Inflammatory macrophage treated with lipopolysaccharide for 4 hours (primary cell): ENCODE measurements at regions not wholly inside any gene's neighbourhood (a gene's known extent, or its start where the extent isn't known, plus 50 kb on each side); places are given as distances from the start of the nearest gene placed in this dataset.

ENCODE experiments used
- DNase-seq: peaks from one replicate; pipeline ENCODE4 v3.0.0-alpha.2; 2020

DNA sequence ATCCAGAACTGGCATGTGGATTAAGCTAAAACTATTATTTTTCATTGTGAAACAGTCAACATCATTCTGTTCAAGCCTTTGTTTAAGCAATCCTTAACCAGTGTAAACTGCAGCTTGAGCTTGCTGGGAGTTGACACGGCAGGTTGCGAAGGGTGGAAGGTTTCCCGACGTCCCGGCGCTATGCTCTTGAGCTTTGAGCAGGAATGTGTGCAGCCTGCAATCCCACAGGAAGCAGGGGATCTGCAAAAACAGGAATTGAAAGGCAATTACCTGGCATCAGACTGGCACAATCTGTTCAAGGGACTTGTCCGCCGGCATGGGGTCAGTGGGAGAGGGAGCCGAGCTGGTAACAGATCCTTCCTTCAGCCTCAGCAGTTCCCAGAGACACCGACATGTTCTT, 586.7 kb upstream of the SGCG start:
- DNase-seq: no peak

DNA sequence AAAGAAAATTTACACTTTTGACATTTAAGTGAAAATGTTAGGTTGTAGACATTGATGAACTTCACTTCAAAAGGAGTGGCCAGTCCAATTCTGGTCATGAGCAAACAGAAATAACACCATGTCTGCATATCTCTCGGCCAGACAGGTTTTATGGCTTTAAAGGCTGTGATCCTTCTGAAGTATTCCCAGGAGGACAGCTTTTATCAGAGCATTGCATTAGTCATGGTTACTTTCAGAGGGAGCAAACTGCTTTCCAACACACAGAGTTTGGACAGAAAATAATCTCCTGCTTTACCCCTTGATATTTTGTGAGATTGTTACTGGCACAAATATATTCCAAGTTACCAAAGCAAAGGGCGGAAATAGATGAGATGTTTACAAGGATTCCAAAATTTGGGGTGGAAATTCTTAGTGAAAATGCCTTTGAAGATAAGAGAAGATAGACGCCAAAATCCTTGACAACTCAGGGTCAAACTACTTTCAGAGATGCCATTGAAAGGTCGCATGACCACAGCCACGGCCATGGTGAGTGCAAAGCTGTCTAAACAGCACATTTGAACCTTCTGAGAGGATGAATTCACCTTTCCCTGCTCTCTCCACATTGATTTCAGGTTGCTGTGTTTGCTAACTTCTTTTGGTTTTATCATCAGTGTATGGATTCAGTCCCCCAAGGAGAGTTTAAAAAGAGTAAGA, 584.5 kb upstream of the SGCG start:
- no peak for DNase-seq

DNA sequence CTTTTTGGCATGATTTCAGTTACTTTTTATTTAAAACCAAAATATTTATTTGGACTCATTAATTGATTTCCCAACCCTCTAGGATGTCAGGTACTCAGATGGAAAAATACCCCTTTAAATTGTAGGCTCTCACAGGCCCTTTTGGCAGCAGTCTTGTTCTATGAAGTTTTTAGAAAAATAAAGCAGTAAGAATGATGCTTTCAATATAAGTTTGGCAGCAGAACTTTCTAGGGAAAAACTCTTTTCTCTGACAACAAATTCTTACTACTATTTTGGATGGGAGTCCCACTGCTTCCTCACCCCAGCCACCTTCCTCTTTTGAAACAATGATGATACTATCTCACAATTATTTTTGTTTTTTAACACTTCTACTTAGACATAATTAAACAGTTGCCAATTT, 581.6 kb upstream of the SGCG start:
- no peak for DNase-seq

DNA sequence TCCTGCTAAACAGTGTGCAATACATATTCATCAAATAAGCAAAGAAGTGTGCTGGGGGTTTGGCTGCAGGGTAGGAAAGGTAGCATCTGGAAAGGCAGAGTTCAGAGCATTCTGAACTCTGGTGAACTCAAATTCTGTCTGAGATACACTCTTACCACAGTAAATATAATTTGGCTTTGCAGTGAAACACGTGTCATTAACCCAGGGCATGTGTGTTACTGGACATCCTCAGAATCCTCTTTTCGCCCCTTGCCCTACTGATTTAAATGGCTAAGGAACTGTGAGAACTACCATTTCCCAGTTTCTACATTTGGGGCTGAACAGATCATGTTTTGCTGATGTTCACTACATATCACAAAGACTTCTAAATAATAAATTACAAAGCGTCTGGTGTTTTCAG, 562.8 kb upstream of the SGCG start:
- no peak for DNase-seq

- no peak for DNase-seq
Measured at GRCh38 chr13:22625691-22626090, 555.1 kb upstream of the SGCG start.

DNA sequence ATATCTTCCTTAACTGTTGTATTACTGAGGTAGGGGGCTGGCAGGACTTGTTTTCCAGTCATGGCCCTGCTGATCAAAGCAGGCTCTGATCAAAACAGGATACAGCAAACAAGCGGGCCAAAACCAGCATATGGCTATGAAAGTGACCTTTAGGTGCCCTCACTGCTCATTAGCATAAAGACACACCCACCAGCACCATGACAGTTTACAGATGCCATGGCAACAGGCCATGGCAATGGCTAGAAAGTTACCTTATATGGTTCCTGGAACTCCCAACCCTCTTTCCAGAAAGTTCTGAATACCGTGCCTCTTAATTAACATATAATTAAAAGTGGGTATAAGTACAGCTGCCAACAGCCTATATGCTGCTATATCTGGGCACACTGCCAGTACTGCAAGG, 551.4 kb upstream of the SGCG start:
- no peak for DNase-seq

- no peak for DNase-seq
Measured at GRCh38 chr13:22642088-22642487, 538.7 kb upstream of the SGCG start.

GRCh38 chr13:22644941-22645340, 535.8 kb upstream of the SGCG start:
- no peak for DNase-seq

DNA sequence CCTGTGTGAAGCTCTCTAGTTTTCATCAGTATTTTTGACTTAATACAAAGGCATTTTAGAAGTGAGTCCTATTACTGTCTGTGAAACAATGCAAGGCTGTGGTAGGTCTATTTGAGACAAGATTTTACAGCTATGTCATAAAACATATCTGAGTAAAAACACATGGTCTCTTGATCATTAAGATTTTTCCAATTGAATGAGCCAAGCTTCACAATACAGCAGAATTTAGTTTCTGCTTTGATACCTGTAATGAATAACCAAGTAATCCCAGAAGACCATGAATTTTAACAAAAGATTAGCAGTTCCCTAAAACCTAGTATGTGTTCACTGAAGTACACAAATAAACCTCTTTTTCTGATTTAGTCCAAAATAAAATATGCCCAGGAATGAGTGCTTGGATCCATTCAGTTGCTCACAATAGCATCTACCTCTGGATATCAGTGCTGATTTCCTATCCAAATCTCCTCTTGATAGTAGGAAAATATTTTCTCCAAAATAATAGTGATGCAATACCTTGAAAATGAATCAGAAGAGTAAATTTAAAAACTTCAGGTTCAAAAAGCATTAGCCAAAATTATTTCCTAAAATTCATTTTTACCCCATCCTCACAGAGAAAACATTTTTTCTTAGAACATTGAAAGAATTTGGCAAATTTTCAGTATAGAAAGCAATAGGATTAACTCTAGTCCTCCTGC, 533.5 kb upstream of the SGCG start:
- no peak for DNase-seq

DNA sequence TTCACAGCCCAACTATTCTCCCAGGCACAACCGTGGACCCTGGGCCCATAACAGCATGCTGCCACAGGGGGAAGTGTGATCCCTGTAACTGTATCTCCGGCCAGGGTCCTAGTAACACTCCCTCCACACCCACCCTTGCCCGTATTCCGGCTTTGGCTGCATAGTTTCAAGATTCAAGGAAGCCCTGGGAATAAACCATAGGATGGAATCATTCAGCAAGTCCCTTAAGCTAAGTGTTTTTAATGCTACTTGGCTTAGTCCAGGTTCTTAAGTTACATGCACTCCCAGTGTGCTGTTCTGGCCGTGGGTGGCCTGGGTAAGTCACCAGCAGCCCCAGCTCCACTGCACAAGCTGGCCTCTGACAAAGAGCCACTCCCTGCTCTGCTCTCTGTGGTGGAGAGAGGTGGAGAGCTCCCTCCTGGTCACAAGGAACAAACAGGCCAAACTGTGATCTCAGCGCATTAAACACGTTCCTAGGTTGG, 532.4 kb upstream of the SGCG start:
- DNase-seq: no peak

GRCh38 chr13:22652796-22653195, 528.0 kb upstream of the SGCG start:
- no peak for DNase-seq

DNA sequence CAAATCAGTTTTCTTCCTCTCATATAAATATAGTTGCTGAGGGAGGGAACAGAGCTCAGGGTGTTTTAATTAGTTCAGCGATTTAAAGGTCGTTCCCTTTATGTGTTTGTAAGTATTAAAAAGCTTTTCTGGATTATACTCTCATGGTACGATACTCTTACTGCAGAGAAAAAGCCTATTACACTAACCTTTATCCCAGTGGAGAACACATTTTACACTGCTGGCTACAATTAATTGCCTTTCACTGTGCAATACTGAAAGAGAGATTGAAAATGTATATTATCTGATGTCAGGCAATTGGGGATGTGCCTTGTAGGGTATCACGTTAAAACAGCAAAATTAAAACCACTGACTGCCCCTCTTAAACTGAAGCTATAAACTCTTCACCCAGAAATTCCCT, 526.9 kb upstream of the SGCG start:
- DNase-seq: no peak

- no peak for DNase-seq
Measured at GRCh38 chr13:22655106-22655852, 525.5 kb upstream of the SGCG start.

GRCh38 chr13:22662771-22663170, 518.0 kb upstream of the SGCG start:
- no peak for DNase-seq

GRCh38 chr13:22665506-22665905, 515.3 kb upstream of the SGCG start:
- no peak for DNase-seq

DNA sequence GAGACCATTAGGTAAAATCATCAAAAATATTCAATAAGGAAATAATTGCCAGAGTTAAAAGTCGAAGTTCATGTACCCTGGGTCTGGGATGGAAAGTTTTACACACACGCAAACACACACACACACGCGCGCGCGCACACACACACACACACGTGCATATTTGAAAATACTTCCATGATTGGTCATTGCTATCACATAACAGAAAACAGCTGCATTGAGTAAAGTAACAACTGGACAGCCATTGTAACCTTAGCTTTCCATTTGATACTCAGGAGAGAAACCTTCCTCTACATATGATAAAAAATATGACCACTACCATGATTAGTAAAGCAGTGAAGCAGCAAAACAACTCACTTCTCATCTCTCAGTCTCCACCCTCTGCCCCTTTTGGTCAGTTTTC, 490.0 kb upstream of the SGCG start:
- DNase-seq: no peak

DNA sequence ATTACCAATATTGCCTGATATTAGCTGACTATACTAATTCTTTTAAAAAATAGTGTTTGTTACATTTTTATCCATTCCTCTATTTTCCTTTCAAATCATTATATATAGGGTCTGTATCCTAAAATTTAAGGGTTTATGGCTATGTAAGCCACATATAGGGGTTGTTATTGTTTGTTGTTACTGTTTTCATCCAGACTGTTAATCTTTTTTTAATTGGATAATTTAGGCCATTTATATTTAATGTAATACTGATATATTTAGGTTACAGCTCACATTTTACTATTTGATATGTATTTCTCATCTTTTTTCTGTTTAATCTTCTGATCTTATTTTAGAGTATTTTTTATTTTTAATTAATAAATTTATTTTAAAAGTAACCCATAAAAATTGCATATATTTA, 487.1 kb upstream of the SGCG start:
- DNase-seq: no peak

DNA sequence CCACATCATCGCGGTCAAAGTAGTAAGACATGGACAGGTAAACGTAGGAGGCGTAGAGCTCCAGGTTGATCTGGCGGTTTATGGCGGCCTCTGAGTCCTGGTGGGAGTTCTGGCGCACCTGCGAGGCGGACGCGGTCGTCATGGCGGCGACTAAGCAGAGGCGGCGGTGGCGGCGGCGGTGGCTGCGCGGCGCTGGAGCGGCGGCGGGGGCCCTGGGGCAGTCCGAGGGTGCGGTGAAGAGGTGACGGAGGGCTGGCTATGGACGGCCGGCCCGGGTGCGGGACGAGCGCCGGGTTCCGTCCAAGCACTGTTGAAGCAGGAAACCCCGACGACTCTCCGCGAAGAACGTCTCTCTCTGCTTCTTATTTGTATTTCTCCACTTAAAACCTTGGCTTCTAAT, 484.3 kb upstream of the SGCG start:
- DNase-seq: no peak

- DNase-seq: no peak
Measured at GRCh38 chr13:22698467-22698866, 482.3 kb upstream of the SGCG start.

GRCh38 chr13:22700246-22700887, 480.4 kb upstream of the SGCG start:
- DNase-seq: no peak

DNA sequence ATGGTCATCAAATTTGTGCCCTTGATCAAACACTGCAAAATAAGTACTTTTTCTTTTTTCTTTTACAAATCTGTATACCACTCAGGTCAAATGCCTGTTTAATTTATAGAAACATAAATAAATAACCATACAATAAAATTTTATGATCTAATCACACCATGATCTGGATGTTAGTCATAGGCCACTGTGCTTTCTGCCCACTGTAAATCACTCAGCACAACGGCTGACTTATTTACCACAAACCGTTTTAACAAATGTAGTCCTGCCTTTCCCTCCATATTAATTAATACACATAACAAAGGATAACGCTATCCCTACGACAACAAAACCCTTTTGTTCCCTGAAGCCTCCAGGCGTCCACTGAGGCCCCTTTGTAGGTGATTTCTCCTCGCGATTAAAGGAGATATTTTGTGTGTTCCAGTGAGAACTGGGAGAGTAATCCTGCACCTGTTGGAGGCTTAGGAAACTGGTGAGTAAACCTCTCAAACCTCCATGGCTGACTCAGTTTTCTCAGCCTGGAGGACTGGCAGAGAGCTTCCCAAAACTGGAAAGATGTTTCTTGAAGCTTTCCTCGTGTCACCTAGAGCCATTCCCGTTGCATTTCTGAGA, 477.1 kb upstream of the SGCG start:
- DNase-seq: no peak

DNA sequence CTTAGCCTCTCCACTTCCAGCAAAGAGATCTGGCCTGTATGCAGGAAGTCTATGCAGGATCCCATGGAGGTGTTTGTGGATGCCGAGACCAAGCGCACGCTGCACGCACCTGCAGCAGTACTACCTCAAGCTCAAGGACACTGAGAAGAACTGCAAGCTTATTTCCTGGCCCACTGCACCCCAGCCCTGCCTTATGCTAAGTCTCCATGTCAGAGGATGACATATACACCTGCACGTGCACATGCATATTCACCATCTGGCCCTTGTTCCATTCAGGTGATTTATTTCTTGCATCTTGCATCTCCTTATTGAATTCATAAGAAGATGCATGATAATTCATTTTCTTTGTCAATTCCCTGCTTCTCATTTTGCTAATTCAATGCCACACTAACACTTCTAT, 472.8 kb upstream of the SGCG start:
- no peak for DNase-seq

DNA sequence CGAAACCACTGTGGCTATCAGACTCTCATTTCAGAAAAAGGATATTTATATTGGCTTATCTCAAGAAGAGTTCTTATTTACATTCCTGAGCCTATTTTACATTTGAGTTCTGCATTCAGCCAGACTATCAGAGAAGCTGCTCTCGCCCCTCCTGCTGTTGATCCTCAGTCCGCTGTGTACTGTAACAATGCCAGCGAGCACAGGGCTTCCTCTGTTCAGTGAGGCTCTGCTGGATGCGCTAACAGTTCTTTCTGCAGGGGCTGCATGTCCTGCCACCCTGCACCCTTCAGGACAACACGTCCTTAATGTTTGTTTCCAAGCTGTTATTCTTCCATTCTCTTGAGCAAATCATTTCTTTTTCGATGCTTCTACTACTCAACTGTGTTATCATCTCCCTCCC, 463.7 kb upstream of the SGCG start:
- DNase-seq: no peak
